CD14-positive monocyte (primary cell): ENCODE measurements at regions not wholly inside any gene's neighbourhood (a gene's known extent, or its start where the extent isn't known, plus 50 kb on each side); places are given as distances from the start of the nearest gene placed in this dataset.

ENCODE experiments used
- DNase-seq, 3 donors: peaks; one replicate each; pipeline ENCODE4 v3.0.0-alpha.2; 2011 to 2022
- H2AFZ ChIP-seq: 2 replicates; pipeline ENCODE4 v1.6.0; 2012; ENCODE audit warnings: mild to moderate bottlenecking, low read depth, low read length, inconsistent platforms; ENCODE audit not compliant: insufficient read depth, poor library complexity, severe bottlenecking
- H3K27ac ChIP-seq, 2 donors: 1 replicate in 1 of 2; 2 replicates in 1 of 2; pipeline ENCODE4 v1.5.1; 2012 to 2013; ENCODE audit warnings: low read length in 2 of 2, control low read depth in 1 of 2, inconsistent platforms in 1 of 2, low read depth in 1 of 2, mild to moderate bottlenecking in 1 of 2
- H3K27me3 ChIP-seq, 2 donors: one replicate each; pipeline versions ENCODE4 v1.6.0 to v1.6.1; 2011 to 2013; ENCODE audit warnings: low read length in 2 of 2; ENCODE audit not compliant: control insufficient read depth in 2 of 2, insufficient read depth in 2 of 2
- H3K36me3 ChIP-seq, 2 donors: replicated peaks in 1 of 2; 1 replicate in 1 of 2; 2 replicates in 1 of 2; pipeline versions ENCODE4 v1.5.1 to v1.6.1; 2012 to 2013; ENCODE audit warnings: low read length in 2 of 2, control low read depth in 1 of 2, inconsistent platforms in 1 of 2, mild to moderate bottlenecking in 1 of 2; ENCODE audit not compliant: insufficient read depth in 2 of 2, control insufficient read depth in 1 of 2
- H3K4me1 ChIP-seq, 2 donors: 1 replicate in 1 of 2; 2 replicates in 1 of 2; pipeline versions ENCODE4 v1.5.1 to v1.6.1; 2012 to 2013; ENCODE audit warnings: low read length in 2 of 2, control low read depth in 1 of 2, inconsistent platforms in 1 of 2, mild to moderate bottlenecking in 1 of 2, moderate library complexity in 1 of 2; ENCODE audit not compliant: insufficient read depth in 2 of 2, control insufficient read depth in 1 of 2
- H3K4me2 ChIP-seq: replicated peaks from 2 replicates; pipeline ENCODE3; 2012; ENCODE audit warnings: low read length, moderate library complexity, mild to moderate bottlenecking; ENCODE audit not compliant: poor library complexity, severe bottlenecking; ENCODE audit errors: extremely low read depth
- H3K4me3 ChIP-seq, 3 experiments: fragments of 200-600 bp in 1 of 3; sonication (generic) in 1 of 3; replicated peaks in 1 of 3; 1 replicate in 2 of 3; 2 replicates in 1 of 3; pipeline ENCODE4 v1.5.1; 2011 to 2013; ENCODE audit warnings: low read length in 3 of 3, mild to moderate bottlenecking in 3 of 3, control low read depth in 2 of 3, low read depth in 2 of 3, inconsistent platforms in 1 of 3, moderate library complexity in 1 of 3
- H3K79me2 ChIP-seq: 2 replicates; pipeline ENCODE4 v1.6.0; 2012; ENCODE audit warnings: mild to moderate bottlenecking, control low read depth, inconsistent platforms, low read length, moderate library complexity; ENCODE audit not compliant: insufficient read depth
- H3K9ac ChIP-seq: 2 replicates; pipeline ENCODE4 v1.6.0; 2017; ENCODE audit warnings: low read length, mild to moderate bottlenecking; ENCODE audit not compliant: insufficient read depth, poor library complexity, severe bottlenecking
- H3K9me3 ChIP-seq, 2 donors: replicated peaks in 1 of 2; 1 replicate in 1 of 2; 2 replicates in 1 of 2; pipeline versions ENCODE4 v1.5.1 to v1.6.1; 2012 to 2013; ENCODE audit warnings: low read length in 2 of 2, control low read depth in 1 of 2; ENCODE audit not compliant: control insufficient read depth in 1 of 2, insufficient read depth in 1 of 2
- H4K20me1 ChIP-seq: 2 replicates; pipeline ENCODE4 v1.6.0; 2012; ENCODE audit warnings: mild to moderate bottlenecking, low read length, control low read depth, moderate library complexity; ENCODE audit not compliant: insufficient read depth
- H3K27ac Mint-ChIP-seq, 7 donors: one replicate each; pipeline ENCODE4 v1.8.0; 2020; ENCODE audit warnings: mild to moderate bottlenecking in 7 of 7, mixed read lengths in 7 of 7, moderate library complexity in 6 of 7, inconsistent platforms in 2 of 7
- H3K27me3 Mint-ChIP-seq, 3 donors: one replicate each; pipeline ENCODE4 v1.8.0; 2021 to 2022; ENCODE audit warnings: low read depth in 3 of 3, mild to moderate bottlenecking in 3 of 3, mixed read lengths in 3 of 3, moderate library complexity in 3 of 3, inconsistent platforms in 1 of 3
- H3K36me3 Mint-ChIP-seq, 2 donors: one replicate each; pipeline ENCODE4 v1.8.0; 2020; ENCODE audit warnings: mixed read lengths in 2 of 2, inconsistent platforms in 1 of 2, mild to moderate bottlenecking in 1 of 2
- H3K4me1 Mint-ChIP-seq: one replicate; pipeline ENCODE4 v1.8.0; 2020; ENCODE audit warnings: mild to moderate bottlenecking, mixed read lengths
- H3K4me3 Mint-ChIP-seq, 2 donors: one replicate each; pipeline ENCODE4 v1.8.0; 2020; ENCODE audit warnings: mild to moderate bottlenecking in 2 of 2, mixed read lengths in 2 of 2, moderate library complexity in 1 of 2
- H3K9me3 Mint-ChIP-seq, 7 donors: one replicate each; pipeline ENCODE4 v1.8.0; 2020 to 2022; ENCODE audit warnings: mixed read lengths in 7 of 7, mild to moderate bottlenecking in 6 of 7, moderate library complexity in 6 of 7, inconsistent platforms in 2 of 7
- CTCF ChIP-seq: fragments of 200-600 bp; IDR thresholded peaks from one replicate; pipeline ENCODE4 v1.8.0; 2022; ENCODE audit warnings: antibody characterized with exemption, mild to moderate bottlenecking
- WGBS: methylation state at CpG from one replicate; pipeline ENCODE4 v1.1.5; 2013; ENCODE audit warnings: missing lambda C conversion rate; ENCODE audit not compliant: insufficient coverage; 5-methylcytosine and 5-hydroxymethylcytosine counted together
- intact Hi-C, 2 donors: fragments of 100-400 bp; cut with micrococcal nuclease; formaldehyde crosslinking; loops; one replicate each; pipeline versions ENCODE4 v1.15.0 to v1.15.1; 2023

- no peaks in the 10 kb centered on the region for H3K36me3 Mint-ChIP-seq
- TF ChIP-seq CTCF = no peak
- no peaks in the 10 kb centered on the region for H4K20me1 ChIP-seq
- H3K27ac ChIP-seq = no peak overlapping the region
- no peaks in the 10 kb centered on the region for H3K79me2 ChIP-seq
- H3K27me3 ChIP-seq = no peaks in the 10 kb centered on the region
- peaks cover 0 to 4% of the 10 kb centered on the region in 2 donors for H3K9me3 ChIP-seq
- no peak overlapping the region for H3K27ac Mint-ChIP-seq
- H3K4me3 Mint-ChIP-seq = no peak overlapping the region
- no peak overlapping the region for H3K9ac ChIP-seq
- no peaks in the 10 kb centered on the region for H3K4me1 Mint-ChIP-seq
- H3K36me3 ChIP-seq = no peaks in the 10 kb centered on the region
- no peak for DNase-seq
- H3K27me3 Mint-ChIP-seq = peaks cover 0 to 2% (median 0%) of the 10 kb centered on the region in 3 donors
- no peaks in the 10 kb centered on the region for H3K4me1 ChIP-seq
- peaks cover 0 to 14% (median 5%) of the 10 kb centered on the region in 7 donors for H3K9me3 Mint-ChIP-seq
- no peak overlapping the region for H3K4me2 ChIP-seq
- H2AFZ ChIP-seq = no peak overlapping the region
- intact Hi-C loops = no loop called here
- 50% methylated on average over 1 of the region's 7 CpGs for WGBS
- no peak overlapping the region for H3K4me3 ChIP-seq
Measured at GRCh38 chr4:84238247-84239090, 260.6 kb downstream of the NKX6-1 start.

DNA sequence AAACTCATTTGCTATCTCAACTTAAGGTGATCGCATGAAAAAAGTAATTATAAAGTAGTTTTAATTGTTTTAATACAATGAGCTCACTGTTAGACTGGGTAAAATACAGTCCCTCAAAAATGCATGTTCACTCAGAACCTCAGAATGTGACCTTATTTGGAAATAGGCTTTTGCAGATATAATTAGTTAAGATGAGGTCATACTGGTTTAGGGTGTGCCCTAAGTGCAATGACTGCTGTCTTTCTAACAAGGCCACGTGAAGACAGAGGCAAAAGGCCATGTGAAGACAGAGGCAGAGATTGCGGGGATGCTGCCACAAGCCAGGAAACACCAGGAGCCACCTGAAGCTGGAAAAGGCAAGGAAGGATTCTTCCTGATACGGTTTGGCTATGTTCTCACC lies 262.1 kb downstream of the NKX6-1 start:
- Histone ChIP-seq H2AFZ (no peak overlapping the region), H3K27me3 (no peaks in the 10 kb centered on the region), H3K9me3 (peaks cover 0 to 4% of the 10 kb centered on the region in 2 donors), H3K27ac (no peak overlapping the region), H4K20me1 (no peaks in the 10 kb centered on the region), H3K4me2 (no peak overlapping the region), H3K4me3 (no peak overlapping the region), H3K4me1 (no peaks in the 10 kb centered on the region), H3K79me2 (no peaks in the 10 kb centered on the region), H3K36me3 (no peaks in the 10 kb centered on the region), H3K9ac (no peak overlapping the region)
- Mint-ChIP-seq H3K27ac (no peak overlapping the region), H3K4me1 (no peaks in the 10 kb centered on the region), H3K27me3 (peaks cover 0 to 2% (median 0%) of the 10 kb centered on the region in 3 donors), H3K9me3 (peaks cover 0 to 14% (median 5%) of the 10 kb centered on the region in 7 donors), H3K4me3 (no peak overlapping the region), H3K36me3 (no peaks in the 10 kb centered on the region)
- no peak for TF ChIP-seq CTCF
- WGBS = 72% methylated on average over 2 of the region's 4 CpGs
- intact Hi-C loops = no loop called here
- no peak for DNase-seq
